Neural progenitor cell (in vitro differentiated cells): ENCODE measurements at regions not wholly inside any gene's neighbourhood (a gene's known extent, or its start where the extent isn't known, plus 50 kb on each side); places are given as distances from the start of the nearest gene placed in this dataset.

ENCODE experiments used
- DNase-seq: peaks from one replicate; pipeline ENCODE4 v3.0.0-alpha.2; 2016; ENCODE audit warnings: low spot score
- H2AFZ ChIP-seq: fragments of 200-600 bp; sonication (generic); replicated peaks from 2 replicates; pipeline ENCODE4 v1.6.1; 2016; ENCODE audit warnings: antibody characterized with exemption
- H3F3A ChIP-seq: fragments of 200-600 bp; sonication (generic); 2 replicates; pipeline ENCODE4 v1.6.1; 2016; ENCODE audit warnings: antibody characterized with exemption, low read depth
- H3K27ac ChIP-seq: fragments of 200-600 bp; sonication (generic); 2 replicates; pipeline ENCODE4 v1.5.1; 2016; ENCODE audit warnings: mild to moderate bottlenecking
- H3K27me3 ChIP-seq: fragments of 200-600 bp; sonication (generic); 2 replicates; pipeline ENCODE4 v1.6.1; 2016; ENCODE audit warnings: mild to moderate bottlenecking, moderate library complexity
- H3K36me3 ChIP-seq: fragments of 200-600 bp; sonication (generic); 2 replicates; pipeline ENCODE4 v1.5.1; 2016
- H3K4me1 ChIP-seq: fragments of 200-600 bp; sonication (generic); 2 replicates; pipeline ENCODE4 v1.6.1; 2016; ENCODE audit warnings: mixed run types
- H3K4me2 ChIP-seq: fragments of 200-600 bp; sonication (generic); 2 replicates; pipeline ENCODE4 v1.6.1; 2016
- H3K4me3 ChIP-seq: fragments of 200-600 bp; sonication (generic); 2 replicates; pipeline ENCODE4 v1.5.1; 2016
- H3K79me2 ChIP-seq: fragments of 200-600 bp; sonication (generic); 2 replicates; pipeline ENCODE4 v1.6.1; 2016; ENCODE audit warnings: low read depth
- H3K9ac ChIP-seq: fragments of 200-600 bp; sonication (generic); 2 replicates; pipeline ENCODE4 v1.6.1; 2016
- H3K9me3 ChIP-seq: fragments of 200-600 bp; sonication (generic); 2 replicates; pipeline ENCODE4 v1.5.1; 2016; ENCODE audit warnings: low read depth
- H4K20me1 ChIP-seq: fragments of 200-600 bp; sonication (generic); 2 replicates; pipeline ENCODE4 v1.6.1; 2016; ENCODE audit warnings: low read depth
- H3K27ac Mint-ChIP-seq: 3 replicates; pipeline ENCODE4 v1.8.0; 2021; ENCODE audit warnings: mixed read lengths
- H3K27me3 Mint-ChIP-seq: 2 replicates; pipeline ENCODE4 v1.8.0; 2022; ENCODE audit warnings: low read depth, mild to moderate bottlenecking, inconsistent platforms, moderate library complexity, mixed read lengths; ENCODE audit not compliant: insufficient read depth
- H3K36me3 Mint-ChIP-seq: 3 replicates; pipeline ENCODE4 v1.8.0; 2021; ENCODE audit warnings: mixed read lengths
- H3K4me1 Mint-ChIP-seq: 3 replicates; pipeline ENCODE4 v1.8.0; 2021; ENCODE audit warnings: mixed read lengths
- H3K4me3 Mint-ChIP-seq: 3 replicates; pipeline ENCODE4 v1.8.0; 2021; ENCODE audit warnings: mild to moderate bottlenecking, moderate library complexity, mixed read lengths
- H3K9me3 Mint-ChIP-seq: 3 replicates; pipeline ENCODE4 v1.8.0; 2020; ENCODE audit warnings: mixed read lengths
- CTCF ChIP-seq: fragments of 200-600 bp; sonication (generic); IDR thresholded peaks from 2 replicates; pipeline ENCODE4 v1.5.1; 2017; ENCODE audit warnings: antibody characterized with exemption, mild to moderate bottlenecking
- EZH2 ChIP-seq: fragments of 200-600 bp; sonication (generic); IDR thresholded peaks from 2 replicates; pipeline ENCODE4 v1.6.1; 2017; ENCODE audit warnings: antibody characterized with exemption, mild to moderate bottlenecking, moderate library complexity
- EZH2phosphoT487 ChIP-seq: fragments of 200-600 bp; sonication (generic); IDR thresholded peaks from 2 replicates; pipeline ENCODE4 v1.6.1; 2017; ENCODE audit warnings: antibody characterized with exemption

DNA sequence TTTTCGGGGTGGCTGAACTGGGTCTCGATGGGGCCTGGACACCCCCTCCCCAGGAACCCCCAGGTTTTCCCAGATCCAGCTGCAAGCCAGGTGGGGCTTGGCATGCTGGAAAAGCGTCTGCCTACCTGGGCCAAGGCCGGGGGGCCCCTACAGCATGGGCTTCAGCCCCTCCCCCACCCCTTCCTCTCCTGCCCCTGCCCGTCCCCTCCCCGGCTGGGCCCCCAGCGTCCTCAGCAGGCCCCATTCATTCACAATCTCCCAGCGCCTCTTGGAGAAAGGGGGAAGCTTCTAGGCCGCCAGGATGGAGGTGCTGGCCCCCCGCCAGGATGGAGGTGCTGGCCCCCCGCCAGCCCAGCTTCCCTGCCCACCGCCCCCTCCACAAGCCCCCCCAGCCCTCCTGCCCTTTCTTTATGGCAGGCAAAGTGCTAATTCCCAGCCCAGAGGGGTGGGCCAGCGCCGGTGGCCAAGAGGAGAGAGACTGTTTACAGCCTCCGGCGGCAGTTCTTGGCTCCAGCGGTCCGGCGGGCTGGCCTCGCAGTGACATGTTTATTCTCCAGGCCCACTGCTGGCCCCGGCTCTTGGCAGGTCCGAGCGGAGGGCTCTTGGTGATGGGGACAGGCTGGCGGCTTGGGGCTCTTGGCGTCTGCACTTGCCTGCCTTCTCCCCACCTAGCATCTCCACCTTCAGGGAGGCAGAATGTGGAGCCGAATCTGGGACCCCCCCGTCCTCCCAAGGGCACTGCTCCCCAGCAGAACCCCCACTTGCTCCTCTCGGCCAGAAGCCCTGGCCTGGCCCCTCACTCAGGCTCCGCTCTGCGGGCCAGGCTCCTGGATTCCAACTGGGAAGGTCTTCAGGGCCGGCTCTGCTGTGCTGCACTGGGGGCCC is 94.4 kb upstream of the CIBAR2 start:
- H3K36me3 Mint-ChIP-seq = no peaks in the 10 kb centered on the region
- no peaks in the 10 kb centered on the region for H3K79me2 ChIP-seq
- no peak for TF ChIP-seq EZH2
- TF ChIP-seq EZH2phosphoT487 = no peak
- TF ChIP-seq CTCF = no peak
- H3K4me1 Mint-ChIP-seq = peaks cover 63% of the 10 kb centered on the region
- H3K4me3 Mint-ChIP-seq = peak overlapping the region; percentile 18
- DNase-seq = peak; percentile 61
- H2AFZ ChIP-seq = no peak overlapping the region
- H3K27ac Mint-ChIP-seq = no peak overlapping the region
- H3K27me3 Mint-ChIP-seq = peaks cover 7% of the 10 kb centered on the region
- H3K27ac ChIP-seq = no peak overlapping the region
- H3K9ac ChIP-seq = no peak overlapping the region
- H3K4me2 ChIP-seq = peak overlapping the region; percentile 55
- H3K27me3 ChIP-seq = no peaks in the 10 kb centered on the region
- H3K9me3 ChIP-seq = no peaks in the 10 kb centered on the region
- no peaks in the 10 kb centered on the region for H3K9me3 Mint-ChIP-seq
- H3F3A ChIP-seq = peaks cover 26% of the 10 kb centered on the region
- H3K4me3 ChIP-seq = no peak overlapping the region
- peaks cover 41% of the 10 kb centered on the region for H3K4me1 ChIP-seq
- no peaks in the 10 kb centered on the region for H3K36me3 ChIP-seq
- peaks cover 9% of the 10 kb centered on the region for H4K20me1 ChIP-seq

DNA sequence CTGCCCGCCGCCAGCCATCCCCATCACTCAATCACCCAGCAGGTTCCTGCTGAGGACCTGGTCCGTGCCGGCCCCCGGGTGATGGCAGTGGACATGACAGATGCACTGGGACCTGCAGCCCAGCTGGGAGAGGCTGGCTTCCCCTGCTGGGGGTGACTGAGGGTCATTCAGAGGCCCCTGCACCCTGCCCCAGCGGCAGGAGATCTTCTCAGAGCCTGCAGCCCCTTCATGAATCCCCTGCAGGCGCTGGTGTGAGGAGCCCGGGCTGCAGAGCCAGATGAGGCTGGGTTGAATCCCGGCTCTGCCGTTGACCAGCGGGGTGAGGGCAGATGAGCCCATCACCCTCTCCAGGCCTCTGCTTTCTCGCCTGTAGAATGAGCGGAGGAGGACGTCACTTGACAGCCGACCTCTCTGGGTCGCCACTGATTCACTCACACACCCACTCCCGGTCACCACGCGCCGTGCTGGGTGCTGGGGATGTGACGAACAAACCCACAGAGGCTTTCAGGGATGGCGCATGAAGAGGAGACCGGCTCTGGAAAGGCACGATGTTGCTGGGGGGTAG is 95.2 kb upstream of the CIBAR2 start:
- Histone ChIP-seq H3K27ac (no peak overlapping the region), H2AFZ (no peak overlapping the region)
- H3K27ac Mint-ChIP-seq = peak overlapping the region; percentile 76

DNA sequence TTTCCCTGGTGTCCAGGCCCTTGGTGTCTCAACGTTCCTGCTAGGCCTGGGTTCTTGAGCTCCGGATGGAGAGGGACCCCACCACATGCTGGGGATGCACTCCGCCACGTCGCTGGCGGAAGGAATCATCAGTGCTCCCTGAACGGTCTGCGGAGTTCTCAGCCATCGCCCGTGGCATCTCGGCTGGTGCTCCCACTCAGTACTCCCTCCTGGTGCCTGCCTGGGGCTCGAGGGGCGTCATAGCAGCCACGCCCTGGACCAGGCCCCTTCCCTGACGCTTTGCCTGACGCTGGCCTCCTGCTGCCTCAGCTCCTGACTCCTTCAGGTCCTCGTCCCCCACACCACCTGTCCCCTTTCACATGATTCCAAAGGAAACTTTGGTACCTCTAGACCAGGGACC is 95.9 kb upstream of the CIBAR2 start:
- Histone ChIP-seq H4K20me1 (peaks cover 9% of the 10 kb centered on the region), H3K4me2 (no peak overlapping the region), H3K36me3 (no peaks in the 10 kb centered on the region), H3K9me3 (no peaks in the 10 kb centered on the region), H2AFZ (no peak overlapping the region), H3K27me3 (no peaks in the 10 kb centered on the region), H3K9ac (no peak overlapping the region), H3K27ac (no peak overlapping the region), H3K4me1 (peaks cover 26% of the 10 kb centered on the region), H3F3A (peaks cover 13% of the 10 kb centered on the region), H3K4me3 (no peak overlapping the region), H3K79me2 (no peaks in the 10 kb centered on the region)
- Mint-ChIP-seq H3K27me3 (peaks cover 7% of the 10 kb centered on the region), H3K9me3 (no peaks in the 10 kb centered on the region), H3K27ac (peak overlapping the region; percentile 69), H3K4me3 (peak overlapping the region; percentile 58), H3K4me1 (peaks cover 57% of the 10 kb centered on the region), H3K36me3 (no peaks in the 10 kb centered on the region)
- DNase-seq = no peak
- no peak for TF ChIP-seq EZH2
- no peak for TF ChIP-seq EZH2phosphoT487
- no peak for TF ChIP-seq CTCF

More for the DNA sequence above, 95.2 kb upstream of the CIBAR2 start:
- Histone ChIP-seq H3K9ac (no peak overlapping the region), H3F3A (peaks cover 18% of the 10 kb centered on the region), H3K36me3 (no peaks in the 10 kb centered on the region), H3K27me3 (no peaks in the 10 kb centered on the region), H3K79me2 (no peaks in the 10 kb centered on the region), H3K4me3 (no peak overlapping the region), H3K9me3 (no peaks in the 10 kb centered on the region), H4K20me1 (peaks cover 9% of the 10 kb centered on the region), H3K4me1 (peaks cover 33% of the 10 kb centered on the region), H3K4me2 (peak overlapping the region; percentile 55)
- TF ChIP-seq EZH2 (no peak), EZH2phosphoT487 (no peak), CTCF (no peak)
- H3K4me3 Mint-ChIP-seq = peak overlapping the region; percentile 63
- peaks cover 7% of the 10 kb centered on the region for H3K27me3 Mint-ChIP-seq
- DNase-seq = no peak
- H3K9me3 Mint-ChIP-seq = no peaks in the 10 kb centered on the region
- H3K36me3 Mint-ChIP-seq = no peaks in the 10 kb centered on the region
- peaks cover 59% of the 10 kb centered on the region for H3K4me1 Mint-ChIP-seq
